GM12872 (cell line): ENCODE measurements at regions not wholly inside any gene's neighbourhood (a gene's known extent, or its start where the extent isn't known, plus 50 kb on each side); places are given as distances from the start of the nearest gene placed in this dataset.

ENCODE experiments used
- TF ChIP-seq, protein P1 (sequence below): IDR thresholded peaks from 3 replicates; pipeline ENCODE4 v1.5.1; 2011; ENCODE audit warnings: low read depth, mild to moderate bottlenecking, low read length, moderate library complexity; ENCODE audit not compliant: insufficient read depth

DNA sequence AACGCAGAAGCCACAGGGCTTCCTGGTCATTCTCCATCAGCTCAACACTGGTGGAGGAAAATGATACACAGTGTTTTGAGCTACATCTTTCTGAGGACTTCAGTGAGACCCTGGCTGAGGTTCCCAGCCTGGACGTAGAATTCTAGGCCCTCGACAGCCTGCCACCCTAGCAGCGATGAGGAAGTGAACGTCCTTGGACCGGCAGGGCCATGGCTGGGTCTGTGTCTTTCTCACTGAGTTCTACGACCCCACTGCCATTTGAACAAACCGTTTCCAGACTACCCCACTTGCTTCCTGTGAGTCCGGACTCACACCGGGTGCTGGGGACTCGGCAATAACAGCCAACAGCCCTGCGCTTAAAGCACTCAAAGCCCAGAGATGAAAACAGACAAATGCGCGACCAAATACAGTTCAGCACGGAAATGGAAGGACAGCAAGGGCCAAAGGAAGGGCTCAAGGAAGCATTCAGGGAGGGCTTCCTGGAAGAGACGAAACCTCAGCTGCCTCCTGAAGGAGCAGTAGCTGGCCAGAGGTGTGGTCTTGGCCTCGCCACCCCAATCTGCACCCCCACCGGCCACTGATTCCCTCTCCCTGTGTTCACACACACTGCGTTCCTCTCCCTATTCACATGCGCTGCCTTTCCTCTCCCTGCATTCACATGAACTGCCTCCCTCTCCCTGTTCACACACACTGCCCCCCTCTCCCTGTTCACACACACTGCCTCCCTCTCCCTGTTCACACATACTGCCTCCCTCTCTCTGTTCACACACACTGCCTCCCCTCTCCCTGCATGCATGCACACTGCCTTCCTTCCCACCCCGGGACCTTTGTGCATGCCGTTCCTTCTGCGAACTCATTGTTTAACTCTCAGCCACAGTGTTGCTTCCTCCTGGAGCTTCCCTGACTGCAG lies 136.3 kb upstream of the PRR20G start:
- TF ChIP-seq, protein P1, sequence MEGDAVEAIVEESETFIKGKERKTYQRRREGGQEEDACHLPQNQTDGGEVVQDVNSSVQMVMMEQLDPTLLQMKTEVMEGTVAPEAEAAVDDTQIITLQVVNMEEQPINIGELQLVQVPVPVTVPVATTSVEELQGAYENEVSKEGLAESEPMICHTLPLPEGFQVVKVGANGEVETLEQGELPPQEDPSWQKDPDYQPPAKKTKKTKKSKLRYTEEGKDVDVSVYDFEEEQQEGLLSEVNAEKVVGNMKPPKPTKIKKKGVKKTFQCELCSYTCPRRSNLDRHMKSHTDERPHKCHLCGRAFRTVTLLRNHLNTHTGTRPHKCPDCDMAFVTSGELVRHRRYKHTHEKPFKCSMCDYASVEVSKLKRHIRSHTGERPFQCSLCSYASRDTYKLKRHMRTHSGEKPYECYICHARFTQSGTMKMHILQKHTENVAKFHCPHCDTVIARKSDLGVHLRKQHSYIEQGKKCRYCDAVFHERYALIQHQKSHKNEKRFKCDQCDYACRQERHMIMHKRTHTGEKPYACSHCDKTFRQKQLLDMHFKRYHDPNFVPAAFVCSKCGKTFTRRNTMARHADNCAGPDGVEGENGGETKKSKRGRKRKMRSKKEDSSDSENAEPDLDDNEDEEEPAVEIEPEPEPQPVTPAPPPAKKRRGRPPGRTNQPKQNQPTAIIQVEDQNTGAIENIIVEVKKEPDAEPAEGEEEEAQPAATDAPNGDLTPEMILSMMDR = no peak

DNA sequence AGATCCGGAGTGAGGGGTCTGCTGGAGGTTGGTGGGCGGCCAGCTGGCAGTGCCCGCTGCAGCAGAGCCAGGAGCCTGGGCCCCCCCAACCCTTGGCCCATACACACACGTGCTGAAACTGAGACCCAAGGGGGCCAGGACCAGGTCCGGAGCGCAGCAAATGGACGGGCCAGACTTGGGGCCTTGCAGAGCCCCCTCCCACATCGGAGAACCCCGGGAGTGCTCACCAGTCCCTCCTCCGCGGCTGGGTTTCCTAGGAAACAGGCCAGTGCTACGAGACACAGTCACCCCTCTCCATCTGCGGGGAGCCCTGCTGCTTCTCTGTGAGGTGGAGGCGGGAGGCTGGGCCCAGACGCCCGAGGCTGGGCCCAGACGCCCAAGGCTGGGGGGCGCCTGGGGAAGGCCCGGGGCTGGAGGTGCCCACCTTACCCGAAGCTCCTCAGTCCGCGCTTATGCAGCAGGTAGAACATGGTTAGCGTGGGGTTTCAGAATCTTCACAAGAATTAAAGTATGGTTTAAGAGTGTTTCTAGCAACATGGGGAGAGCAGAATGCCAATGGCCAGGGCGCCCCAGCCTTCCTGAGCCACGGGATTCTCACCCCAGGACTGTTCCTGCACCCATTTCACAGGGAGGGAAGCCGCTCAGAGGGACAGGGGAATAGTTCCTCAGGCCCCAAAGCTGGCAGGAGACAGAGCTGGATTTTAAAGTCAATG lies 135.0 kb upstream of the PRR20G start:
- TF ChIP-seq, protein P1 = no peak

DNA sequence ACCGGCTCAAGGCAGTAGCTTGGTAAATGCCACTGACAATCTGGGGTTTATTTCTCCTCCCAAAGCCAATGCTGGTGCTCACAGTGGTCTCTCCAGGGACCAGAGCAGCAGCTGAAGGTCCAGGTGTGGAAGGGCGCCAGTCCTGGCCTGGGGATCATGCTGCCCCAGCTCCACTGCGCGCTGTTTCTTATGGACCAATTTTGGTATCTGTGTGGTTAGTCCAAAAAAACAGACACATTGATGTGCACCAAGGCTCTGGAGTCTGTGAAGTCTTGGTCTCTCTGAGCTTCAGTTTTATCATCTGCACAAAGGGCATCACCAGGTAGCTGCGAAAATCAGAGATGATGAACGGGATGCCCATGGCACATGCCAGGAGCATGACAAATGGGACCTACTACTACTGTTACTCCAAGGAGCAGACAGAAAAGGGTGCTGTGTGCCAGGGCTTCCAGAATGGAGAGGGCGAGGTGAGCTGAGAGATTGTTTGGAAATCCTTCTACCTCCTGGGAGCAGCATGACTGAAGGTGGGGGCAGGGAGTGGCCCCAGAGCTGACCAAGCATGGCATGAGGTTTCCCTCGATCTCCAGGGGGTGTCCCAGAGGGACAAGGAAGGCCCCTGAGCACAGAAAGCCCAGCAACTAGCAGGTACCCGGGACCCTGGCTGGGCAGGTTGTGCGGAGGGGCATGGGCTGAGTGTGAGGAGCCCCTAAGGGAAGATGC lies 134.3 kb upstream of the PRR20G start:
- TF ChIP-seq, protein P1 = no peak

DNA sequence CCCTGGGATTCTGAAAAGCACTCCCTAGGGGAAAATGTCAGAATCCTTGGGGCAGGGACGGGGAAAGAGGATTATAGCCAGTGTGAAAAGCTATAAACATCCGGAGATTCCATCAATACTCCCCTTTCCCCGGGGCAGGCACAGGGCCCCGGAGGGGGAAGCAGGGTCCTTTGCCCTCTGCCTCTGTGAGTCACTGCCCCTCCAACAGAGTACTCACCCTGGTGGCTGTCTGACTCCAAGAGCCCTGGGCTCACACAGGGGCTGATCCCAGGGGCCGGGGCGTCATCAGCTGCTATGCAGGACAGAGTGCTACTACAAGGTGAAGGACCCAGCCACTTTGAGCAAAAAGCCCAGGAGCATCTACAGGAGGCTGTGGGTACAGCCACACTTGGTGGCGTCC lies 133.0 kb upstream of the PRR20G start:
- TF ChIP-seq, protein P1 = no peak

DNA sequence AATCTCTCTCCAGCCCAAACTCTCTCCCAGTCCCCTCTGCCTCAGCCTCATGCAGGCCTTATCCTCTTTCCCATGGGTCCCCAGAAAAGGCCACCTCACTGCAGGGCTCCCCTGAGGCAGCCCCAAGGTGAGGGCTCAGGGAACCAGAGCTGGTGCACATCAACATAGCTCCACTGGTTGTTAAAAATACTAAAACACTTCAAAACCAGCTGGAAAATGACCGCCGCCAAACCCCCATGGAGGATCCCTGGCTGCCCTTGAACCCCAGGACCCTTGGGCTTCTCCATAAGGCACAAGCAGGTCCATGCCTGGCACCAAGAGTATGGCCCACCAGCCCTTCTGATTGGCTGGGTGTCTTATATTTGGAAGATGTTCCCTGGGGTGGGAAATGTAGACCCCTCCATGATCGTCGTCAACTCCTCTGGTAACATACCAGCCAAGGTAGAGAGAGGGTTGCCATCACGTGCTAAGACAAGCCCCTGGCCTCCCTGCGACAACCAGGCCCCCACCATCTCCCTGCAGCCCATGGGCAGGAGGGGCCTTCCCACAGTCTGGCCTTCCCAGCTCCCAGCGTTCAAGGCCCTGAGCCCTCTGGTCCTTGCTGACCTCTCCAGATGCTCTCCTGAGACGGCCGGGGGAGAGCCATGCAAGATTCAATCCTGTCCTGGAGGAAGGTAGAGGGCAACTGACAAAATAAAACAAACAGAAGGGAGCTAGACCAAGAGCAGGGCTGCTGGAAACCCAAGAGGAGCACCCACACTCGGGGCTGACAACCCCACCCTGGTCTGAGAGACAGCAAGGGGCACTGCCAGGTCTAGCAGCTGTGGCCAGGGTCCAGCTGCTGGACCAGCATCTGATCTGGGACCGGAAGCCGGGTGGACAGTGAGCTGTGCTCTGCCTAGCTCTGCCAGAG lies 132.1 kb upstream of the PRR20G start:
- TF ChIP-seq, protein P1 = no peak

DNA sequence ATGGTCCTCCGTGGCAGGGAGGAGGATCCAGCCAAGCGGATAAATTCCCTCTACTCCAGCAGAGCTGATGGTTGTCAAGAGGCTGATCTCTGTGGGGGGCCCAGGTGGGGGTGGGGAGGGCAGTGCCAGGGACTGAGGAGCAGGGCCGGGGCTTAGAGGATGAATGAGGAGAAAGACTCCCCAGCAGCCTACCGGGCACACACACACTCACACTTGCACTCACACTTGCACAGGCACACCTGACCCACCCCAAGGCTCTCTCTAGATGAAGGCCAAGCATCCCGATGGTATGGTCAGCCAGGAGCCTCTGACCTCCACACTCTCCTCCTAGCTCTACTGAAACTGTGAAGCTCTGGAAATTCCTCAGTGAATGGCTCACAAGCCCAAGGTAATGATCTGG lies 131.3 kb upstream of the PRR20G start:
- TF ChIP-seq, protein P1 = no peak
